ENCODE measurements at regions not wholly inside any gene's neighbourhood (a gene's known extent, or its start where the extent isn't known, plus 50 kb on each side); places are given as distances from the start of the nearest gene placed in this dataset.

GRCh38 chr7:115087437-115087836 lies 165.5 kb downstream of the MDFIC start:
- peak; percentile 93 for DNase-seq (ENCODE audit: low spot score)

- DNase-seq (ENCODE audit: low spot score) = no peak
Observed at GRCh38 chr7:115086146-115086841, 164.4 kb downstream of the MDFIC start.

GRCh38 chr7:115085421-115085820 lies 163.5 kb downstream of the MDFIC start:
- no peak for DNase-seq (ENCODE audit: low spot score)

GRCh38 chr7:115083935-115084334 lies 162.0 kb downstream of the MDFIC start:
- DNase-seq (ENCODE audit: low spot score) = no peak

GRCh38 chr7:115081772-115082171 lies 159.9 kb downstream of the MDFIC start:
- peak; percentile 42 for DNase-seq (ENCODE audit: low spot score)

- no peak for DNase-seq (ENCODE audit: low spot score)
Observed at GRCh38 chr7:115078851-115079250, 157.0 kb downstream of the MDFIC start.

GRCh38 chr7:115078386-115078785 lies 156.5 kb downstream of the MDFIC start:
- DNase-seq (ENCODE audit: low spot score) = no peak

- DNase-seq (ENCODE audit: low spot score) = no peak
Observed at GRCh38 chr7:115070311-115070710, 148.4 kb downstream of the MDFIC start.

All from umbilical cord (tissue), 1 donor.